Keratinocyte (primary cell): ENCODE measurements at regions not wholly inside any gene's neighbourhood (a gene's known extent, or its start where the extent isn't known, plus 50 kb on each side); places are given as distances from the start of the nearest gene placed in this dataset.

Source experiments
- CTCF ChIP-seq, 3 experiments: IDR thresholded peaks in 1 of 3; conservative IDR thresholded peaks in 1 of 3; optimal IDR thresholded peaks in 1 of 3; 2 replicates in 2 of 3; 3 replicates in 1 of 3; pipeline versions ENCODE3 to v1.5.1; 2011; ENCODE audit warnings: low read length in 3 of 3, mild to moderate bottlenecking in 3 of 3, moderate library complexity in 2 of 3, control low read depth in 1 of 3, inconsistent platforms in 1 of 3; ENCODE audit not compliant: insufficient read depth in 2 of 3; ENCODE audit errors: extremely low read depth in 1 of 3
- EZH2 ChIP-seq: IDR thresholded peaks from one replicate; pipeline ENCODE4 v1.6.1; 2012; ENCODE audit warnings: inconsistent platforms, mild to moderate bottlenecking, low read length, moderate library complexity

GRCh38 chr17:74152591-74153455 lies 50.7 kb upstream of the RPL38 start:
- TF ChIP-seq CTCF (optimal IDR thresholded peaks at IDR 0.05 in 1 of 3, IDR thresholded peaks at IDR 0.05 in 1 of 3, conservative IDR thresholded peaks at IDR 0.05 in 1 of 3; ENCODE audit: extremely low read depth in 1 of 3, insufficient read depth in 2 of 3, low read length in 3 of 3) (no peak), EZH2 (no peak)
